ENCODE measurements at regions not wholly inside any gene's neighbourhood (a gene's known extent, or its start where the extent isn't known, plus 50 kb on each side); places are given as distances from the start of the nearest gene placed in this dataset.

GRCh38 chr3:157752956-157753786 is 250.0 kb upstream of the VEPH1 start:
- no peak overlapping the region for H4K91ac ChIP-seq (ENCODE audit: insufficient read length, low read depth, low read length)
- no CpG with 5 or more reads among the region's 5 CpGs for WGBS (ENCODE audit: extremely low coverage, insufficient read length, low lambda C conversion rate)
- H3K4me3 Mint-ChIP-seq, result no peak overlapping the region

More at GRCh38 chr3:157752956-157753786, 250.0 kb upstream of the VEPH1 start:
- Histone ChIP-seq H2BK120ac (ENCODE audit: low read depth, low read length, poor library complexity, severe bottlenecking) (no peak overlapping the region), H3K56ac (ENCODE audit: insufficient read length, low read depth, low read length) (no peak overlapping the region), H3K27ac (ENCODE audit: insufficient read length, low read depth, low read length) (no peak overlapping the region), H3K4me1 (ENCODE audit: insufficient read depth, low read length) (peaks cover 5% of the 10 kb centered on the region), H3K23me2 (ENCODE audit: insufficient read length, low read depth, low read length, poor library complexity, severe bottlenecking) (no peaks in the 10 kb centered on the region), H3K9me3 (ENCODE audit: control insufficient read depth, low read depth, low read length) (no peaks in the 10 kb centered on the region), H3K23ac (ENCODE audit: insufficient read length, low read depth, low read length) (no peak overlapping the region), H4K8ac (replicated peaks; ENCODE audit: insufficient read length, low read depth, low read length) (no peak overlapping the region), H3K9ac (ENCODE audit: extremely low read depth, insufficient read length, low read length) (no peak overlapping the region), H2BK5ac (ENCODE audit: insufficient read length, low read length) (no peak overlapping the region), H2BK12ac (ENCODE audit: insufficient read length, low read depth, low read length) (no peak overlapping the region), H3K18ac (ENCODE audit: insufficient read length, low read depth, low read length) (no peak overlapping the region), H2AFZ (ENCODE audit: low read length) (no peak overlapping the region), H3K27me3 (ENCODE audit: insufficient read depth, low read length) (no peaks in the 10 kb centered on the region), H4K20me1 (ENCODE audit: control insufficient read depth, insufficient read depth, insufficient read length) (no peaks in the 10 kb centered on the region), H3T11ph (ENCODE audit: low read length) (no peak overlapping the region), H2AK5ac (ENCODE audit: insufficient read length, low read length) (no peak overlapping the region), H3K14ac (ENCODE audit: insufficient read depth, low read length) (no peak overlapping the region), H3K4me2 (ENCODE audit: insufficient read depth, insufficient read length, low read length) (no peak overlapping the region), H3K79me1 (ENCODE audit: insufficient read depth, low read depth, low read length, poor library complexity, severe bottlenecking) (no peaks in the 10 kb centered on the region), H4K5ac (ENCODE audit: insufficient read length, low read depth, low read length) (no peak overlapping the region), H3K4ac (ENCODE audit: low read depth, low read length) (no peak overlapping the region), H2BK20ac (ENCODE audit: low read depth, low read length, poor library complexity, severe bottlenecking) (no peak overlapping the region), H2BK15ac (ENCODE audit: low read depth, low read length) (no peak overlapping the region), H3K79me2 (ENCODE audit: insufficient read depth, low read length) (no peaks in the 10 kb centered on the region)
- Mint-ChIP-seq H3K27ac (no peak overlapping the region; a peak in 2 of 7 replicates), H3K4me1 (peaks cover 25 to 34% of the 10 kb centered on the region in 2 experiments), H3K36me3 (ENCODE audit: insufficient read depth in 1 of 3, low read depth in 3 of 3) (no peaks in the 10 kb centered on the region), H3K27me3 (ENCODE audit: low read depth) (no peaks in the 10 kb centered on the region), H3K9me3 (no peaks in the 10 kb centered on the region)
- DNase-seq, result no peak
- no peak for TF ChIP-seq CTCF (conservative IDR thresholded peaks at IDR 0.05)

Data from H9 (cell line).